Left hindlimb (tissue), 1 donor: ENCODE measurements at regions not wholly inside any gene's neighbourhood (a gene's known extent, or its start where the extent isn't known, plus 50 kb on each side); places are given as distances from the start of the nearest gene placed in this dataset.

Experiments used
- DNase-seq: peaks from one replicate; pipeline ENCODE4 v3.0.0-alpha.2; 2018

DNA sequence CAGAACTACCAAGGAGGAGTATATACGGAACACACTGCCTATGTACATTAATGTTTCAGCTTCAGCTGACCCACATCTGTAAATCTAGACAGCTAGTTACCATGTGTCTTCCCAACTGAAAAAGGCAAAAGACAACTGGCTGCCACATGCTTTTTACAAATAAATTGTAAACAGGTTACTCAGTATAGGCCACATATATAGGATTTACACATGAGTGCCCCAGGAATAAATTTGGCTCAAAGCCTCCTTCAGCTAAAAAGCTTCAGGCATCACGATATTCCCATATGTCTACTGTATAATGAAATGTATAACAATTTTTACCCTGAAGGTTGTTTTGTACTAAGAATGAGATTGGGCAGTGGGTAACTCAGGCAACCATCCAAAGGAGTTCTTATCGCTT, 175.9 kb upstream of the BMP4 start:
- no peak for DNase-seq

DNA sequence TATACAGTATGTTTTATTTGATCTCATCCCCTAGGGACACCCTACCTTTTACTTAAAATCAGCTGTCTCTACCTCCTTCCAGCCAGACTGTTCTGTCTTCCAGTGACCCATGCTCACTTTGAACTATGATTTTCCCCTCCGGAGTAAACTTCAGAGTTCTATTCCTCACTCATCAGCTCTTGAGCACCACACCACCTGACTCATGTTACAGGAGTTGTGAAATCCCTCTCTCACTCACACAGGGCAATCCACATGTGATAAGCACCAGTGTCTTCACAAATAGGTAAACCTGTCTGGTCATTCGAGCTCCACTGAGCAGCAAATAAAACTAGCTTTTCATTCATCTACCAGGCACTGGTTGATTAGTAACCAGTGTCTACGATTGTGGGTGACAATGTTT, 177.3 kb upstream of the BMP4 start:
- no peak for DNase-seq

DNA sequence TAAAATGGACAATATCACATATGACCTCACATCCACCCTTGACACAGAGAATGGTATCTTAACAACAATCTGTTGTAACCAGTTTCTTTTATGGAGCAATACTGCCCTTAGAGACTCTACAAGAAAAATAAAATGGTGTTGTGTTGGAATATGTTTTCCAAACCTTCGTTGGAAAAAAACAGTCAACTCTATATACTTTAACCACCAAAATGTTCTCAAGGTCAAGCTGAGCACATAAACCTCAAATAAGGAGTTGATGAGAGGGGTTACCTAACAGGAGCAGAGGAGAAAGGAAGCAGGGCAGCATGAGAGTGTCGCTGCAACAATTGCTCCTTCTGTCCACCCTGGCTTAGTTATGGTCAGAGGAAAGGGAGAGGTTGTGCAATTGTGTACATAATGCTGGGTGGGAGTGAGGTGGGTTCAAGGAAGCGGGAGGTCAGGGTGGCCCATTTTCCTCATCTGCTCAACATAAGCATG, 179.2 kb upstream of the BMP4 start:
- no peak for DNase-seq

DNA sequence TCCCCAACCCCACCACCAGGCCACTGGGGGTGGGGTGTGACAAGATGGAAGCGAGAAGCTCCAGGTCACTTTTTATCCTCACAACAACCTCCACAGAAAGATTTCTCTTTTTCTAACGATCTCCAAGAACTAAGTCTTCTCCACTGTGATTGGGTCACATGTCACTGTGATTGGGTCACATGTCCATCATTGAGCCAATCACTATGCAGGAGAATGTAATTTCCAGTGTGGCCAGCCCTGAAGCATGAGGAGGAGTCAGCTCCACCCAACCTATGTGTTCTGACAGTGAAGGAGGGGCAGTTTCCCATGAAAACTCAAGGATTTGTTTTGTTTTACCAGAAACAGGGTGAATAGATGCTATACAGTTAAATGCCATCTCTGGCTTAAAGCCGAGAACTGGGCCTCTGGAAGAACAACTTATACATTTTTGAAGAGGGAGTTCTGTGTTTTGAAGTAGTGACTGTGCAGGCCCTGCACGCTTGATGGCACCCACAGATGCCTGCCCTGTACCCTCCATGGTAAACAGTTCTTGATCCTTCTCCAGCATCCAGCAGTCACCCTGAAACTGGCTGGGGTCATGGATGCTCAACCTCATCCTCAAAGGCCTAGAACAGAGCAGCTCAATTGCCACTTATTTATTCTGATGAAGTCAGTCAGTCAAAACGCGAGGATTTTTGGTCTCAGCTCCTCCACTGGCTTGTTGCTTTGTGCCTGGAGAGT, 180.4 kb upstream of the BMP4 start:
- DNase-seq, result peak; percentile 28

DNA sequence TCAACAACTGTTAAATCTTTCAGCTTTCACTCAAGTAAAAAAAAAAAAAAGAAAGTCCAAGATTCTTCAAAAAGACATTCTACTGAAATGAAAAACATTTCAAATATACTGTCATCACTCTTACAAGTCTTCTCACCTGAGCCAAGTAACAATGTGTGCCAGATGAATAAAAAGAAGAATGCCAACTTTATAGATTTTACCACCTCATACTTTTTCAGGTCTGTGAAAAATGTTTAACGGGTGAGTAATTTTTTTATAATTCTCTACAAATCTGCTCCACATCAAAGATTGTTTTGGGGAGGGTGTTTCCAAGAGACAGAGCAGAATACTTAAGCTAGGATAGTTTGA, 181.0 kb upstream of the BMP4 start:
- no peak for DNase-seq

DNA sequence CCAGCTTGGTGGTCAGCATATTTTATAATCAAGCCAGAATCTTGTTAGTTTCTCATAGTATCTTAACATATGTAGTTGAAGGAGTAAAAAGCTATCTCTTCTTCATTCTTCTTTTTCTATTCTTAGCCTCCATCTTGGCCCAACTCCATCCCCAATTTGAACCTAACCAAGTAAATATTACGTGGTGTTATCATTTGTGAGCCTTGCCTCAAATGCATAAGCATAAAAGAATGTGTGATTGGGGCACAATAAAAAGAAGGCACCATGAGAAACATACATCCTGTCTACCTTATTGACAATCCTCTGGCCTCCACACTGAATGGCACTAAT, 181.4 kb upstream of the BMP4 start:
- DNase-seq, result no peak

DNA sequence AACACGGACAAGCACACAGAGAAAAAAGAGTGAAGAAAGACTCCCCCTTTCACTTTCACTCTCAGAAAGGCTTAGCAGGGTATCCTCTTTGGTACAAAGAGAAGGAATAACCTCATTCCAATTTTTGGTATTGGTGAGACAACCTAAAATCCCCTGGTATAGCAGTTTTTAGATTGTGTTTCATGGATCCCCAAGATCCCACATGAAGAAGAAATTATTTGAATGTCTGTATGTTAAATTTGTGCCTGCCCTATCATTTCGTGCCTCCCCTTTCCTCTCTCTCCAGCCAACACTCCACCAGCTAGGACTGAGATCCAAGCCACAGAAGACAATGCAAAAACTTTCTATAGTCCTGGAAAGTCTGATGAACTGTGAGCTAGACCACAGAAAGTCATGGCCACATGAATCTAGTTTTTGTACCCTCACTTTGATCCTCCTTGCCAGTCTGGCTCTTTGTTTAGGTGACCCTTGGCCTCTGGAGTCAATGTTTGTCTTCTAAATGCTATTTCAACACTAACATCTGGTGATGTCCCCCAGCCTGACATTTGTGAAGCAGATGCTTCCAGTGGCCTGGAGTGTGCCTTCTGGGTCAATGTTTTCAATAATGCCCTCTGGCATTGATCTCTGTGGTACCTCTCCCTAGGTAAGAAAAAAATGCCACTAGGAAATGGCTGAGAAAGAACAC, 181.9 kb upstream of the BMP4 start:
- no peak for DNase-seq

DNA sequence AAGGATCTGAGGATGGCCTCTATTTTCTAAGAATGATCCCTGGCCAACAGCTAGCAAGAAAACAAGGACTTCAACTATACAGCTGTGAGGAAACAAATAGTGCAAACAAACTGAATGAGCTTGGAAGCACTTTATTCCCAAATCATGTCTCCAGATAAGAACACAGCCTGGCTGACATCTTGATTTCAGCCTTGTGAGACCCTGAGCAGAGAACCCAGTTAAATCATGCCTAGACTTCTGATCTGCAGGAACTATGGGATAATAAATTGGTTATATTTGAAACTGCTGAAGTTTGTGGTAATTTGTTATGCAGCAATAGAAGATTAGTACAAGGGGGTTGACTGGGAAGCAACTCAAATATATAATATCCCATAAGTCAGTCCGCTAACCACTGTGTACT, 183.9 kb upstream of the BMP4 start:
- no peak for DNase-seq

DNA sequence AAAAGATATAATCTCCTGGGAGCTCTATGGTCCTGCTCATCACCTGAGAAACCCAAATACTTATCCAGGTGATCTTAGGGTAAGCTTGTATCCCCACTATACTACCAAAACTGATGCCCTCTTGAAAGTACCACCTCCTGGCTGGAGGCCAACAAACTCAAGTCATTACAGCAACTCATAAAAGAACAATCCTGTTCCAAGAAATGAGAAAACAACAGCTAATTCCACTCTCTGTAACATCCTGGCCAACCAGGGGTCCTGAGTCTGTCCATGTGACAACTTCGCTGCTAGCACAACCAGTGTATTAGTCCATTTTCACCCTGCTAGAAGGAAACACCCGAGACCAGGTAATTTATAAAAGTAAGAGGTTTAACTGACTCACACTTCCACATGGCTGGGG, 190.0 kb upstream of the BMP4 start:
- no peak for DNase-seq

DNA sequence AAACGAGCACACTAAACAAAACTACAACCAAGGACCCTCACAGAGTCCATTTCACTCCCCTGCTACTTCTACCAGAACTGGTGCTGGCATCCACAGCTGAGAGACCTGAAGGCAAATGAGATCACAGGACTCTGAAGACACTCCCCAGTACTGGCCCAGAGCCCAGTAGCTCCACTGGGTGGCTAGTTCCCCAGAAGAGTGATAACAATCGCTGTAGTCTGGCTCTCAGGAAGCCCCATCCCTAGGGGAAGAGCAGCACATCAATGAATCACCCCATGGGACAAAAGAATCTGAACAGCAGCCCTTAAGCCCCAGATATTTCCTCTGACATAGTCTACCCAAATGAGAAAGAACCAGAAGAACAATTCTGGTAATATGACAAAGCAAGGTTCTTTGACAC, 190.7 kb upstream of the BMP4 start:
- DNase-seq, result no peak

DNA sequence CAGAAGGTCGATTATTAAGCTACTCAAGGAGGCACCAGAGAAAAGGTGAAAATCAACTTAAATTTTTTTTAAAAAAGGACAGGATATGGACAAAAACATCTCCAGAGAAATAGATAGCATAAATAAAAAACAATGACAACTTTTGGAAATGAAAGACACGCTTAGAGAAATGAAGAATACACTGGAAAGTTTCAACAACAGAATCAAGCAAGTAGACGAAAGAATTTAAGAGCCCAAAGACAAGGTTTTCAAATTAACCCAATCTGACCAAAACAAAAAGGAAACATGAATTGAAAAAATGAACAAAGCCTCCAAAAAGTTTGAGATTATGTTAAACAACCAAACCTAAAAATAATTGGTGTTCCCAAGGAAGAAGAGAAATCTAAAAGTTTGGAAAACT, 191.1 kb upstream of the BMP4 start:
- no peak for DNase-seq

DNA sequence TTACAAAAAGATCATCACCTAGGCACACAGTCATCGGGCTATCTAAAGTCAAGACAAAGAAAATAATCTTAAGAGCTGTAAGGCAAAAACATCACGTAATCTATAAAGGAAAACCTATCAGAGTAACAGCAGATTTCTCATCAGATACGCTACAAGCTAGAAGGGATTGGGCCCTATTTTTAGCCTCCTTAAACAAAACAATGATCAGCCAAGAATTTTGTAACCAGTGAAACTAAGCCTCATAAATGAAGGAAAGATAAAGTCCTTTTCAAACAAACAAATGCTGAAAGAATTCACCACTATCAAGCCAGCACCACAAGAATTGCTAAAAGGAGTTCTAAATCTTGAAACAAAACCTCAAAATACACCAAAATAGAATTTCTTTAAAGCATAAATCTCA, 191.6 kb upstream of the BMP4 start:
- DNase-seq, result no peak

DNA sequence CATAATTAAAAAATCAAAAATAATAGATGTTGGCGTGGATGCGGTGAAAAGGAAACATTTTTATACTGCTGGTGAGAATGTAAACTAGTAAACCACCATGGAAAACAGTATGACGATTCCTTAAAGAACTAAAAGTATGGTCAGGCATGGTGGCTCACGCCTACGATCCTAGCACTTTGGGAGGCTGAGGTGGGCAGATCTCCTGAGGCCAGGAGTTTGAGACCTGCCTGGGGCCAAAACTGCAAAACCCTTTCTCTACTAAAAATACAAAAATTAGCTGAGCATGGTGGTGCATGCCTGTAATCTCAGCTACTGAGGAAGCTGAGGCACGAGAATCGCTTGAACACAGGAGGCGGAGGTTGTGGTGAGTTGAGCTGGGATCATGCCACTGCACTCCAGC, 195.7 kb upstream of the BMP4 start:
- DNase-seq, result no peak

DNA sequence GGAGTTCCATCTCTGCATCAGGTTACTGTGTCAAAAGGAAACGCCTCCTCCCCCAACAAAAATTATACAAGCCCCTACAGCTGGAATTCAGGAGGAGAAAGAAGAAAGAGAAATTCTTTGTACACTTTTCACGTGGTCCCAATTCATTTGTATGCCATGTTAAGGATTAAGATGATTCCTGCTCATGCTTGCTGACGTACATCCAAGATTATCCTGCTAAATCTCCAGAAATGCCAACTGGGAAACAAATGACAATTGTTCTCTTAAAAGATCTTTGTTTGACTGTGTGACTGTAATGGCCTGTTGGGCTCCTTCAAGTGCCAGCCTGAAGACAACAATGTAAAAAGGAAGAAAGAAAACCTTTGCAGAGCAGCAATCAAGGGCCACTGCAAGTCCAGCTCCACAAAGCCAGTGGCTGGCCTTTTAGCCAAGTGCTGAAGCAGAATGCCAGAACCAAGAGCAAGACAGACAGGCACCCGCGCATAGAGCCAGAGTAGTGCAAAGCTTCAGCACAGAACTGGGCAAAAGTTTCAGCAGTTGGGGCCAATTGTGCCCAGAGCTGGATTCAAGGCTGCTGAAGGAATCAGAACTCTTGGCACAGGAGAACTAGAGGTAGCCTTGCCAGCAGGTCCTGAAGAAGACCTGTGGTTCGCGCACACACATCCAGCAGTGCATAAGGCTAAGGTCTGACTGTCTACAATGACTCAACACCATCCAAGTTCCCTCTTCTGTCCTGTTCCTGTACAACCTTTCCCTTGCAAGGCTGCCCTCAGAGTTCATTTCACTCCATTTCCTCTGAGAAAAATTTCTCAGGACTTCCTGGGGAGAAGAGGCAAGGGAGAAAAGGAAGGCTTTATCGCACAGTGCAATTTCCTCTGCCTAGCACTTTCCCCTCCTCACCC, 209.7 kb upstream of the BMP4 start:
- no peak for DNase-seq

DNA sequence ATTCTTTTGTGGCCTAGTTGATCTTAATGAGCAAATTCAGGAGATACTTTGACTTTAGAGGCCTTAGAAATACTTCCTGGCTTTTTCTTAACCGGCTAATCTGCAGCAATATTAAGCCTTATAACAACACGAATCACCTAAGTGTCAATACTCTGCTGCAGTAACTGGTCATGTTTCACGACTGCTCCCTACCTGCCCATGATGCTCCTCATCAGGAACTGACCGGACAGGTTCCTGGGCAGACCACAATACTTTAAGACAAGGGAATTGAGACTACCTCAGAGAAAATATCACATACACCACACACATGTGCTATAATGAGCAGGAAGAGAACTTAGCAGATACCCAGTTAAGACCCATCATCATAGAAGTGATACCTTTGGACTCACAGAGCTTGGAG, 211.9 kb upstream of the BMP4 start:
- no peak for DNase-seq

DNA sequence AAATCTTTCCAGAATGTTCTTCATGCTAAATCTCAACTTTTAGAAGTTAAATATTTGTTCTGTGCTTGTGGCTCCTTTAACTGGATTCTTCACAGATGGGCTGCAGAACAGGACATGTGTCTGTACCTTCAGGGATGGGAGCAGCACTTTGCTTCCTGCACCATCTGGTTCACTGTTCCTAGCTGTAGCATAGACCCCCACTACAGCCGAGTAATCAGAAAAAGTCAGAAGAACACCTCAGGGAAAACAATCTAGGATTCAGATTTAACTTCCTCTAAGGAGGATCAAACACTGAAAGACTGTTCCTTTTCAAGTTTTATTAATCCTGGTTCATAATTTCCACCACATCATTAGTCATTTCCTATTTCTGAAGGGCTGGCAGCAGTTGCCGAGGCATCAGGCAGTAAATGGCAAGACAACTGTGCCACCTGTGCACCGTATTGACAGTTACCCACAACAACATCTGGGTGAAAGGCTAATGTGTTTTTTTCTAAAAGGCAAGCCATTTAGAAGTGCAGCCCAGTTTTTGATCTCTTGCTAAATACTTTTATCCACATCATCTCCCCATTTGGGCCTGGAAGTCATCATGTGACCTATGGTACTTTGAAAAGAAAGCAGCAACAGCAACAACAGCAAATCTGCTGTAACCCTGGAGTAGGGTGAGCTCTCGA, 212.8 kb upstream of the BMP4 start:
- no peak for DNase-seq

DNA sequence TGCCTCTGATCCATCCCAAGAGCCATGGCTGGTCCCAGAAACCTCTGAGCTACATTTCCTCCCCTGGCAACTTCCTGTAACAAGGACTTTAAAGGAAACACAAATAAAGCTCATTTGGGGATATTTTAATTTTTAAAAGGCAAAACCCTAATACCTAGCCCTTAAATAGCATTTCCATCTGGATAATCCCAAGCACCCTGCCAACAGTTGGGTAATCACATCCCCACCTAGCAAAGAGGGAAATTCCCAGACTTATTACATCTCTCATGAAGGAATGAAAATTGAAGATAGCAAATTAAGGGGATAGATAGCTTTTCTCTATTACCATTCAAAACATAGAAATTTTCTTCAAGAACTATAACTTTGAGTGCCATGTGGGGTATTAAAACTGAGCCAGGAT, 213.7 kb upstream of the BMP4 start:
- DNase-seq, result no peak

DNA sequence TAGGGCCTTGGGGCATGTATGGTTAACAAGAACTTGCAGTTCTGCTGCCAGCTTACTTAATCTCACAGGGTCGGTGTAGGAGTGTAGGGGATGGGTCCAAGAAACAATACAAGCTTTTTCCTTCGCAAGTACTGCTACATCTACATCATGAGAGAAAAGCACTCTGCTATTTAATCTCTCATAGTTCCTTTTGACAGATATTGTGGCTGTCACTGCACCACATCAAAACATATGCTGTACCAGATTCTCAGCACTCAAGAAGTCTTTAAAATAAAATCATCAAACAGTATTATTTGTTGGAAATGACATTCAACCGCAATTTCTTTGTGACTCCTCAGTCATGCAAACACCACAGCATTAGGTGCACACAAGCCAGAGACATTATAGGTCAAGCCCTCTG, 215.5 kb upstream of the BMP4 start:
- no peak for DNase-seq

DNA sequence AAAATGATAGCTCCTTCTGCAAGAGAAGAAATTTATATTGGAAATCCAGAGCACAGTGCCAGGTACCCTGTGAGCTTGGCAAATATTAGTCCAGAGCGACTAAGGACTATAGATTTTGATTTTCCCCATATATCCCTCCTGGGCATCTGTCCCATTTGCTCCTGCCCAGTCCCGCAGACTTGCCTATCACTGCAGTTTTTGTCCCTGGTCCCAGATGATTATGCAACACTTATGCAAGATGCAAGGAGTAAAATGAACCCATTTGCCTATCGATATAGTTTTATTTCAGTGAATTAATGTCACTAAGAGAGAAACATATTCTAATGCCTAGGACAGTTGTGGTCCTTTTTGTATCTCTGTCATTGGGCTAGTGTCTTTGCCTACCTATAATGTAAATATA, 215.9 kb upstream of the BMP4 start:
- no peak for DNase-seq

DNA sequence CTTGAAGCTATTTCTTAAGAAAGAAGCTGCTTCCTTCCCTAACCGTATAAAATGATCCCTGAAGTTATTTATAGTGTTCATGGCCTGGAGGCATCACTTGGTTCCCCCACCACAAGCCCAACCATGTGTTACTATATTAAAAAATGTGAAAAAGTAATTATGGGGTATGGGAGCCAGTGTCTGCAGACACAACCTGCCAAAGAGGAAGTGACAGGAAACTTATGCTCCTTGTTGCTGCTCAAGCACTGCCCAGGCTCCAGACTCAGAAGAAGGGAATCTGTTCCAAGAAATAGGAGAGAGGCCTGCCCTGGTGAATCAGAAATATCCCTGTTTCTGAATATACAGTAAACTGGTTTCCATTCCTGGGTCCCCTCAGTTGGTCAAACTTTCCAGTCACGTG, 217.2 kb upstream of the BMP4 start:
- peak; percentile 70 for DNase-seq

DNA sequence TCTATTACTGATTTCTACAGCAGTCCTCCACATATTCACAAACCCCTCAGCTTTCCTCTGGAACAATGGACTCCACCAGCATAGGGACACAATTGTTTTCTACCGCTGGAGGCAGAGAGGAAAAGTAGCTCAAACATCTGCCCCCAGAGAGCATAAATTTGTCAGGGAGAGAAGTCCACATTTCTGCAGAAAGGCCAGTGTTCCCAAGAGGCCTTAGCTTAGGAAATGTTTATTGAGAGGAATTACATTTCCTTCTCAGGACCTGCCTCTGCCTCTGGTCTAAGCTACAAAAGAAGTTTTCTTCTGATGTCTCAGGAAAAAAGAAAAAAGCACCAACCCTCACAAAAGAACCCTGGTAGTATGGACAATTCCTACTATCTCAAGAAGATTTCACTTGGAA, 217.8 kb upstream of the BMP4 start:
- DNase-seq, result no peak

DNA sequence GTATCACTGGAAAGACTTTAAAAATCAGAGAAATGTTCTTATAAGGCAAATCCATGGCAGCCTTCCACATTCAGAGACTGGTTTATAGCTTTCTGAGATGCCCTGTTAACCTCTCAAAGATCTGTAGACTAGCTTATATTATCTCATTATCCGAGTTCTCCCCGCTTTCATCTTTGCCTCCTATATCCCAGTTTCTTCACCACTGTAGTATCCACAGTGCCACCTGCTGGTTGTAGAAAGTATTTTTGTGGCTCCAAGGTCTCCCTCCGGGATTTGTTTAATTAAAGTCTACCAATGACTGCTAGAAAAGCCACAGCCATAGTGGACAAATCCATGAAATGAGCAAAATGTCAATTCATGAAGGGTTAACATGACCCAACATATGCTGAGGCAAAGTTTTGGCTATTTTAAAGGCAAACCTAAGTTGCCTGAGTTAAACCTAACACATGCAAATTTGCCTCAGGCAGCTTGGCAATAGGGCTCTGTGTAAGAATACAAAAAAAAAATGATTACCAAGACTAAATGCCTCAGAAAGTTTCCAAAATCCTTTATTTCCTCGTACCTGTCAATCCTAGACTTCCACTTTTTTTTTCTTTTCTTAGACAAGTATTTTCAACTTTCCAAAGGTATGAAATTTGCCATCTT, 218.8 kb upstream of the BMP4 start:
- DNase-seq, result peak; percentile 64

DNA sequence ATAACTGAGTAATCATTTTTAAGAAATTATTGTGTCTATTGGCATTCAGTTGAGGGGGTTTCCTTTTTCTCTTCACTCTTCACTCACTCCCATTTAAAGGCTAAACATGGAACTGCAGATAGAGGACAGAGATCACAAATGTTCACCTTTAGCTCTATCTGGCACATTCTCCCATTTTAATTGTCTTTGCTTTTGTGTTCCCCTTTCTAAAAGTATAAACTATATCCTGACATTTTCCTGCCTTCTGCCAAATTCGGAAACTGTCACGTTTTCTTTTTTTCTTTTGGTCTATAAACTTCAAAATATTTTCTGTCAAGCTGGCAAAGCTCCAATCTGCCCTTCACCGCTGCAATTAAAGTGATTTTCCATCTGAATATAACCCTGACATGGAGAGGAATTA, 219.8 kb upstream of the CDKN3 start:
- DNase-seq, result no peak
